OCI-LY1 (cell line): ENCODE measurements at regions not wholly inside any gene's neighbourhood (a gene's known extent, or its start where the extent isn't known, plus 50 kb on each side); places are given as distances from the start of the nearest gene placed in this dataset.

Experiments used
- EZH2 ChIP-seq: fragments of 200-600 bp; sonication (generic), shearing (Covaris generic); IDR thresholded peaks from 2 replicates; pipeline ENCODE4 v1.8.0; 2017; ENCODE audit warnings: borderline replicate concordance, mixed run types, mild to moderate bottlenecking, antibody characterized with exemption, low read length, moderate library complexity, mixed read lengths
- TF ChIP-seq, protein P1 (sequence below): fragments of 200-600 bp; sonication (generic), shearing (Covaris generic); IDR thresholded peaks from 2 replicates; pipeline ENCODE4 v1.5.1; 2017; ENCODE audit warnings: mild to moderate bottlenecking, antibody characterized with exemption, low read length, moderate library complexity, mixed read lengths

DNA sequence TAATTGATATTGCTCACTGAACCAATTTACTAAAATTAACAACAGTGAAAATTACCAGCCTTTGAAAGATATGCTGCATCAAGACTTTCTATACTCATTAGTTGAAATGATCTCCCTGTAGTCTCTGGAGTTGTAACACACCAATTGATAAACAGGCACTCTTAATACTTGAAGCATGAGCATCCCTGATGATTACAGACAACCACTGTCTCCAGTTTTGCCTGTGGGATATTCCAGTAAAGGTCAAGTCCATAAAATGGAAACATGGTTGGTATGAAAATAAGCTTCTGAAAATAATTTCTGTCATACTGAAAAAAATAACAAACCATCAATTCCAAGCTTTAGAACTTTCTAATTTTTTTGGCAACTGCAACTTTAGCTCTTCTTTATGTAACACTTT is 405.8 kb downstream of the SPRY2 start:
- TF ChIP-seq, protein P1, sequence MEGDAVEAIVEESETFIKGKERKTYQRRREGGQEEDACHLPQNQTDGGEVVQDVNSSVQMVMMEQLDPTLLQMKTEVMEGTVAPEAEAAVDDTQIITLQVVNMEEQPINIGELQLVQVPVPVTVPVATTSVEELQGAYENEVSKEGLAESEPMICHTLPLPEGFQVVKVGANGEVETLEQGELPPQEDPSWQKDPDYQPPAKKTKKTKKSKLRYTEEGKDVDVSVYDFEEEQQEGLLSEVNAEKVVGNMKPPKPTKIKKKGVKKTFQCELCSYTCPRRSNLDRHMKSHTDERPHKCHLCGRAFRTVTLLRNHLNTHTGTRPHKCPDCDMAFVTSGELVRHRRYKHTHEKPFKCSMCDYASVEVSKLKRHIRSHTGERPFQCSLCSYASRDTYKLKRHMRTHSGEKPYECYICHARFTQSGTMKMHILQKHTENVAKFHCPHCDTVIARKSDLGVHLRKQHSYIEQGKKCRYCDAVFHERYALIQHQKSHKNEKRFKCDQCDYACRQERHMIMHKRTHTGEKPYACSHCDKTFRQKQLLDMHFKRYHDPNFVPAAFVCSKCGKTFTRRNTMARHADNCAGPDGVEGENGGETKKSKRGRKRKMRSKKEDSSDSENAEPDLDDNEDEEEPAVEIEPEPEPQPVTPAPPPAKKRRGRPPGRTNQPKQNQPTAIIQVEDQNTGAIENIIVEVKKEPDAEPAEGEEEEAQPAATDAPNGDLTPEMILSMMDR, result no peak
- TF ChIP-seq EZH2, result no peak
